SKM-1 (cell line): ENCODE measurements at regions not wholly inside any gene's neighbourhood (a gene's known extent, or its start where the extent isn't known, plus 50 kb on each side); places are given as distances from the start of the nearest gene placed in this dataset.

Experiments used
- DNase-seq: peaks from one replicate; lab custom pipeline; 2025; ENCODE audit not compliant: unreplicated experiment; lab: John Stamatoyannopoulos, UW

- DNase-seq: no peak
Measured at GRCh38 chr9:18137815-18138214, 336.1 kb upstream of the ADAMTSL1 start.

DNA sequence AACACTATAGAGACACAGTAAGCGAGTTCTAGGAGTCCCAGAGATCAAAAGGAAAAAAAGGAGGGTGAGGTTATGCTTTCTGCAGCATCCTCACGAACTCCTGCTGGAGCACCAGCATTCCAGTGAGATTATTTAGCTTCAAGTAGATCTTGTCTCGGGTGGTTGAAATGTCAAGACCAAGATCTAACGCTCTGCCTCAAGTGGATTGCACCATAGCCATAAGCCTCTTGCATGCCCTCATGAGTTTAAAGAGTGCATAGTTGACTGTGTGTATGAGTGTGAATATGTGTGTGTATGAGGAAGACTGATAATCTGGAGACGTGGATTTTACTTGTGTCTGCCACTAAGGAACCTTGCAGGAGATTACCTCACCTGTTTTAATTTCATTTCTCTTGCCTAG lies 335.3 kb upstream of the ADAMTSL1 start:
- no peak for DNase-seq

DNA sequence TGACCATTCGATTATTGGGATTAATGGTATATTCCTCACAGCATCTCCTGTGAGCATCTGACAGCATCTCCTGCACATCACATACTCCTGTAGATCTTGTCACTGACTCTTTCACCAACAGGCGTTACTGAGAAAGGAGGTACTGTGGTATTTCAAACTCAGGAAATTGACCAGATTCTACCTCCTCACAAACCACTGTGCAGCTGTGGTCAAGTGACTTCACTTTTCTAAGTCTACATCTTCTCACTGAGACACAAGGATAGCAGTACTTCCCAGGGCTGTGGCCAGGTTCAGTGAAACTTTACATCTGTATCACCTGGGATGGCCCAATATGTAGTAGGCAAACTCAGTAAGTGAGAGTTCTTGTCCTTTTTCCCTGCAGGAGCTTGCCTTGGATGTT lies 332.3 kb upstream of the ADAMTSL1 start:
- no peak for DNase-seq

DNA sequence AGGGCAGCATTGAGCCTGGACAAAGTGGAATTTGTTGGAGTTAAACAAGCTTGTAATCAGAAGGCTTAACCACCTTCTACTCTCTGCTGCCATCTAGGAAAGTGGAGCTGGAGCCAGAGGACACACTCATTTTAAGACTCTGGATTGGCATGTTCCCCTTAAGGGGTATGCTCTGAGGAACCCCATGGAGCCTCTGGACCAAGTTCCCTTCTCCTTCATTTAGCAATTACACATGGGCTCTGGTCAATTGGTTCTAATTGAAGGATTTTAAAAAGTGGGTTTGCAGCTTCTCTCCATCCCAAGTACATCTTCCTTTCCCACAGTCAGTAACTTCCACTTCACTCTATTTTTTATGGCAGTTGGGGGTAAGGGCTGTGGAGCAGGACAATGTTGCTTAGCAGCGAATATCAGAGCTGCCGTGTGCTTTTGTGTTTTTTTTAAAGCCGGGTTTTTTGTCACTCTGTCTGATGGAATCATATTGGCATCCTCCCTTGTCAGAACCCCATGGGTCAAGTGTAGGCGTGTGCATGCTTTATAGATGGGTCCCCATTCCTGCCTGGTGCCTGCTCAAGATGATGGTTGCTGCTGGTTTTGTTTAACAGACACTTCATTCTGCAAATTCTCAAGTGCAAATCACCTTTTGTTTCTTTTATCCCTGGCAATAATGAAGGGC lies 330.7 kb upstream of the ADAMTSL1 start:
- no peak for DNase-seq

DNA sequence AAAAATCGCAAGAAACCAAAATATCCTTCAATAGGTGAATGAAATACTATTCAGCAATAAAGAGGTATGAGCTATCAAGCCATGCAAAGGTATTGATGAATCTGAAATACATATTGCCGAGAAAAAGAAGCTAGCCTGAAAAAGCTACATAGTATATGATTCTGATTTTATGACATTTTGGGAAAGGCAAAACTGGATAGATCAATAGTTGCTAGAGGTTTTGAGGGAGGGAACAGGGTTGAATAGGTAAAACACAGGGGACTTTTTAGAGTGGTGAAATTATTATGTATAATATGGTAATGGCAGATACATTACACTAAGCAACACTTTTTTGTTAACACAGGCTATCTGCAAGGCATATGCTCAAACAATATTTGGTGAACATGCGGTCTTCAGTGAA lies 327.6 kb upstream of the ADAMTSL1 start:
- DNase-seq: no peak

GRCh38 chr9:18149471-18150011 lies 324.4 kb upstream of the ADAMTSL1 start:
- no peak for DNase-seq

GRCh38 chr9:18154661-18155060 lies 319.3 kb upstream of the ADAMTSL1 start:
- DNase-seq: no peak

DNA sequence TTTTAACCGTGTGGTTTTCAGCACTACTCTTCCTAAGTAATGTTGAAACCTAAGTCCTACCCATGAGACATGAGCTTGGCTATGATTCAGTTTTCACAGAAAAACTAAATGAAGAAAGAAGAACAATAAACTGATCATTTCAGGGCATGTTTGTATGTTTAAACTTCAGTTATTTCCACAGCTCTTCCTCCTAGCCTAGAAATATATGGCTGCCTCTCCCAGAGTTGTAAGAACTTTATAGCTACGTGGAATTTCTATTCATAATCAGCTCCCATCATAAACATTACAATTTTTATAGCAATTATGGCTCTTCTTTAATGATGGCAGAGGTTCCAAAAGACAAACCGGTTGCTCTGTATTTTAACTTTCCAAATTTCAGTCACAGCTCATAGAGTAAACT lies 314.7 kb upstream of the ADAMTSL1 start:
- no peak for DNase-seq

GRCh38 chr9:18163146-18163545 lies 310.8 kb upstream of the ADAMTSL1 start:
- DNase-seq: no peak

- no peak for DNase-seq
Measured at GRCh38 chr9:18167733-18168132, 306.2 kb upstream of the ADAMTSL1 start.

- DNase-seq: no peak
Measured at GRCh38 chr9:18173923-18174322, 300.0 kb upstream of the ADAMTSL1 start.

- no peak for DNase-seq
Measured at GRCh38 chr9:18182636-18183035, 291.3 kb upstream of the ADAMTSL1 start.

- no peak for DNase-seq
Measured at GRCh38 chr9:18183974-18184373, 290.0 kb upstream of the ADAMTSL1 start.

- DNase-seq: no peak
Measured at GRCh38 chr9:18184401-18184800, 289.6 kb upstream of the ADAMTSL1 start.

DNA sequence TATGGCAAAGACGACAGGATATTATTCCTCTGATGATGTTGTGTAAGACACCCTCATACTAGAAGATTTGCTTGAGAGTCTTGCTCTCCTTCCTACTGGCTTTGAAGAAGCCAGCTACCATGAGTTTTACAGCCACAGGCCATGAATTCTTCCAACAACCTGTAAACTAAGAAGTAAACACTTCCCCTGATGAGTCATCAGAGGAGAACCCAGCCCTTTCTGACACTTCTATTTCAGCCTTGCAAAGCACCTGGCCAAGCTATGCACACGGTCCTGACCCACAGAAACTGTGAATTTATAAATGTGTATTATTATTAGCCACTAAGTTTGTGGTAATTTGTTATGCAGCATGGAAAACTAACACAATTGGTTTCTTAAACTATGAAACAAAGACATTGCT lies 288.8 kb upstream of the ADAMTSL1 start:
- DNase-seq: no peak

DNA sequence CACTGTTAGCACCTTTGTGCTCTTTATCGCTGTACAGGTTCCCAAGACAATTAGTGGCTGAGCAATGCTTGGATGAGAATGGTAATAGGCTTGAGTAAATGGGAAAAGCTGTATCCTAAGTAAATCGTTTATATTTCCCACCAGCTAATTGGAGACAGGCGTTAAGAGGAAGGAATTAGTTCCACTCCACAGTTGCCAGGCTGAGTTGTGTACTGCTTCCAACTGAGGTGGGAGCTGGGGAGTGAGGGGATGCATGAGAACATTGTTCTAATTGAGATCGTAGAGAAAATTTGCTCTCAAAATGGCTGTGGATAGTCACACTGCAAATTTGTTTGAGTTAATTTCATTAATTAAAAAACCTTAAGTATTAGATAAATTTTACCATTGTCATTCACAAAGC lies 285.0 kb upstream of the ADAMTSL1 start:
- DNase-seq: no peak

DNA sequence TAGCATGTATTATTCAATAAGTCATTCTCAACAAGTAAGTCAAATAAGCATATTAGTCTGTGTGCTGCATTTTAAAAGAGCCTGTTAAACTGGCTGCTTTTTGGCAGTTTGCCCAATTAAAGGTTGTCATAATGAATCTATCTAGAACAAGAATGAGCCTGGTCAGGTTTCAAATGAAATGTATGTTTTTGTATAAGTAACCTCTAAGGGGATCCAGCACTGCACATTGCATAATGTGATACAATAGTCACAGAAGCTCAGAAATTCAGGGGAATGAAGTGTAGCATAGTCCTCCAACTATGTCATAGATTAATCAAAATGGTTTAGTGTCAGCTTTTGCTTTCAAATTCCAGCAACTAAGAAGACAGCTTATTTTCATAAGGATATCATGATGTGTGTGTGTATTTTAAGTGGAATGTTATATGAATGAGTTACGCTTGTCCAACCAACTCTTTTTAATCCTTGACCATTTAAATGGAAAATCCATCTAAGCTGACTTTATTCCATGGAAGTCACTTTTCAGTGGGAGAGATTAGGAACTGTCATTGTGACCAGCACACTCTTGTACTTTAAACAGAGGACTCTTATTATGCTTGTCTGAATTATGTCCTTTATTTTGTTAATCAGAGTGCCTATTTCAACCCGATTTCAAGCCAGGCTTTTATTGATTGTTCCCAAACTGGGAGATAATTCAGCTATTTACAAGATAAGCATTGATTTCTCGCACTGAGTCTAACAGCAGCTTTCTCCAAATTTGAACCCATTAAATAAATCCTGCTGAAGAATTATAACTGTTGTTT lies 283.9 kb upstream of the ADAMTSL1 start:
- DNase-seq: no peak

DNA sequence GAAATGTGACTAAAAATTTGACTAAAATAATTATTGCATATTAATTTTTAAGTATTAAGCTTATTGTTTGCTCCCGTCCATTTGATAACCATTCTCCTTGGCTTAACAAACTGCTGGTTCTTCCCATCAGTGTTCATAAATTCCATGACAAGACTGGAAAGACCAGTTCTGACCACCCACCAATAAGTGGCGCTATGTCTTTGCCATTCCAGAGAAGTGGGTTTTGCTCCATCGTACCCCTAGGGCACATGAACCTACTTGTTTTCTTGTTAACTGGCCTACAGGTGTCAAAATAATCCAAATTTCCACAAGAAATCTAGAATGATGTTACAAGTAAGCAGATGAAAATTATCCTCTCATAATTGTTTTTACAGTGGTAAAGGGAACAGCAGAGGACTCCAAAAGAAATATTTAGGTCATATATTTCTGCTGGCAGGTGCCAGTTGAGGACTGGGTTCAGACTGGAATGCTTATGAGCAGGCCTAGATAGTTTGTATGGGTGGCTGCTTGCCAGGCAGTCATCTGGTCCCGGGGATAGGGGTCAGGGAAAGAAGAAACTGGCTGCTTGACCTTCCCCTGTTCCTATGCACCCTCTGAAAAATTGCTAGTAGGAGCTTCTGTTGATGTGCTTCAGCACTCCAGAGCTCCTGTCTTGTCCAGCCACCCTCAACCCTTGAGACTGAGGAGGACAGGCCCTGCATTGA lies 283.1 kb upstream of the ADAMTSL1 start:
- no peak for DNase-seq

DNA sequence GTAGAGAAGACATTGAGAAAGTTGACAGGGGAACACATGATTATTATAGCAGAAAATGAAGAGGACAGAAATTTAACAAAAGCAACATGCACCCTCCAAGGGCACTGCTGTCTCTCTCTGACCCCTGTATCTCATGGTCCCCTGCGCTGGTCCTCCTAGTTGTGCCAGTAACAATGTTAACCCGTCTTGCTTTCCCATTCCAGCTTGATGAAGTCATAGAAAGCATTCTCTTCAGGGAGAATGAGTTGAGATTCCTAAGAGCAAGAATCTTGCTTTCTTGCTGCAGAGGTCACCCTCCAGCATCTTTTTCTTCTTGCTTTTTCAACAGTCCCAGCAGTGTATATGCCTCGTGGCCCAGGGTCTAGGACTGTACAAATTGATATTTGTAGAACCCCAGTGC lies 279.6 kb upstream of the ADAMTSL1 start:
- no peak for DNase-seq

- no peak for DNase-seq
Measured at GRCh38 chr9:18195223-18195622, 278.7 kb upstream of the ADAMTSL1 start.

- DNase-seq: no peak
Measured at GRCh38 chr9:18202924-18203323, 271.0 kb upstream of the ADAMTSL1 start.

- no peak for DNase-seq
Measured at GRCh38 chr9:18207735-18208134, 266.2 kb upstream of the ADAMTSL1 start.
